ENCODE measurements at regions not wholly inside any gene's neighbourhood (a gene's known extent, or its start where the extent isn't known, plus 50 kb on each side); places are given as distances from the start of the nearest gene placed in this dataset.
"Not testable (repeated sequence)": the region's sequence is repeated elsewhere in the genome, so short reads cannot be mapped to it uniquely, and the experiment has no call there.

GRCh38 chr14:22200977-22201605, 387.9 kb downstream of the DAD1 start:
- Histone ChIP-seq H3K4me3 (ENCODE audit: low read length) (no peak overlapping the region), H3K4me1 (ENCODE audit: control insufficient read depth, insufficient read depth, low read length) (peaks cover 8% of the 10 kb centered on the region), H3K27me3 (ENCODE audit: control insufficient read depth, insufficient read depth, low read length) (no peaks in the 10 kb centered on the region), H3K36me3 (ENCODE audit: control insufficient read depth, insufficient read depth, low read length) (no peaks in the 10 kb centered on the region), H3K9me3 (ENCODE audit: control insufficient read depth, low read depth, low read length) (peaks cover 7% of the 10 kb centered on the region), H3K27ac (ENCODE audit: low read length) (no peak overlapping the region)
- peak; percentile 42 to 62 for DNase-seq
- no CpG with 5 or more reads among the region's 1 CpG for WGBS (ENCODE audit: insufficient coverage, low lambda C conversion rate)

GRCh38 chr14:22200131-22200530, 388.9 kb downstream of the DAD1 start:
- H3K27me3 ChIP-seq (ENCODE audit: control insufficient read depth, insufficient read depth, low read length); H3K4me1 ChIP-seq (ENCODE audit: control insufficient read depth, insufficient read depth, low read length); H3K36me3 ChIP-seq (ENCODE audit: control insufficient read depth, insufficient read depth, low read length); DNase-seq; H3K27ac ChIP-seq (ENCODE audit: low read length); H3K4me3 ChIP-seq (ENCODE audit: low read length); H3K9me3 ChIP-seq (ENCODE audit: control insufficient read depth, low read depth, low read length): not testable (repeated sequence)
- WGBS (ENCODE audit: insufficient coverage, low lambda C conversion rate) = 83% methylated on average over 1 of the region's 2 CpGs

DNA sequence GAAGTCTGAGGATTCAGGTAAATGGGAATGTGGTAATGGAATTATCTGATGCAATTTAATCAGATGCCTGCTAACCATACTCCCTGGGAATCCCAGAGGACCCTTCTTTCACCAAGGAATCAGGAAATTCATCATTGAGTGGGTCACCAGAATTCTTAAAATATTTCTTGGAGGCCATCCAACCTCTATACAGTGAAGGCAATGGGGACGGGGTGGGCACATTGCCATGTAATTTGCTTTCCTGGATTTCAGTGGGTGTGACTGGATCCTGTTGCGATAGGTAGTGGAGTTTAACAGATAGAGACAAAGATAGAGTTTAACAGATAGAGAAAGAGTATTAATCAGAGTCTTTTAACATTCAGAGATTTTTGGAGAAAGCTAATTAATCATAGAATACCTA, 394.4 kb downstream of the DAD1 start:
- H3K27me3 ChIP-seq (ENCODE audit: control insufficient read depth, insufficient read depth, low read length) = no peaks in the 10 kb centered on the region
- no peak for DNase-seq
- H3K4me1 ChIP-seq (ENCODE audit: control insufficient read depth, insufficient read depth, low read length) = peaks cover 12% of the 10 kb centered on the region
- no peaks in the 10 kb centered on the region for H3K36me3 ChIP-seq (ENCODE audit: control insufficient read depth, insufficient read depth, low read length)
- WGBS (ENCODE audit: insufficient coverage, low lambda C conversion rate) = 89% methylated on average over 1 of the region's 2 CpGs
- H3K27ac ChIP-seq (ENCODE audit: low read length) = no peak overlapping the region
- no peak overlapping the region for H3K4me3 ChIP-seq (ENCODE audit: low read length)
- peaks cover 7% of the 10 kb centered on the region for H3K9me3 ChIP-seq (ENCODE audit: control insufficient read depth, low read depth, low read length)

DNA sequence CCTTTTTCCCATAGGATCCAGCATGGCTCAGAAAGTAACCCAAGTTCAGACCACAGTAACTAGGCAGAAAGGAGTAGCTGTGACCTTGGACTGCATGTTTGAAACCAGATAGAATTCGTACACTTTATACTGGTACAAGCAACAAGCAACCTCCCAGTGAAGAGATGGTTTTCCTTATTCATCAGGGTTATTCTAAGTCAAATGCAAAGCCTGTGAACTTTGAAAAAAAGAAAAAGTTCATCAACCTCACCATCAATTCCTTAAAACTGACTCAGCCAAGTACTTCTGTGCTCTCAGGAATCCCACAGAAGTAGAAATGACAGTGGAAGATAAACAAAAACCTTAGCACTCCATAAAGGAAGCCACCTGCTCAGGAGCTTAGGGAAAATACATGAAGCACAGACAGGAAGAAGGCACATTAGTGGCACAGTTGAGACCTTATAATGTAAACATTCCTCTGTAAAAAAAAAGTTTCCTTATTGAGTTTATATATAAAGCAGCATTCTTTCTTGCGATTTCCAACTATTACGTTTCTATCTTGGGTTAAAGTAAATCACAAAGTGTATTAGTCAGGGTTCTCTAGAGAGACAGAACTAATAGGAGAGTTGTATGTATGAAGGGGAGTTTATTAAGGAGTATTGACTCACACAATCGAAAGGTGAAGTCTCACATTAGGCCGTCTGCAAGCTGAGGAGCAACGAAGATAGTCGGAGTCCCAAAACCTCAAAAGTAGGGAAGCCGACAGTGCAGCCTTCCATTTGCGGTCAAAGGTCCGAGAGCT, 398.4 kb downstream of the DAD1 start:
- H3K27me3 ChIP-seq (ENCODE audit: control insufficient read depth, insufficient read depth, low read length) = no peaks in the 10 kb centered on the region
- peaks cover 19% of the 10 kb centered on the region for H3K4me1 ChIP-seq (ENCODE audit: control insufficient read depth, insufficient read depth, low read length)
- peak; percentile 68 to 83 for DNase-seq
- no peaks in the 10 kb centered on the region for H3K9me3 ChIP-seq (ENCODE audit: control insufficient read depth, low read depth, low read length)
- peak overlapping the region; percentile 83 for H3K27ac ChIP-seq (ENCODE audit: low read length)
- WGBS (ENCODE audit: insufficient coverage, low lambda C conversion rate) = 87% methylated on average over 3 of the region's 10 CpGs
- H3K4me3 ChIP-seq (ENCODE audit: low read length) = no peak overlapping the region
- no peaks in the 10 kb centered on the region for H3K36me3 ChIP-seq (ENCODE audit: control insufficient read depth, insufficient read depth, low read length)

DNA sequence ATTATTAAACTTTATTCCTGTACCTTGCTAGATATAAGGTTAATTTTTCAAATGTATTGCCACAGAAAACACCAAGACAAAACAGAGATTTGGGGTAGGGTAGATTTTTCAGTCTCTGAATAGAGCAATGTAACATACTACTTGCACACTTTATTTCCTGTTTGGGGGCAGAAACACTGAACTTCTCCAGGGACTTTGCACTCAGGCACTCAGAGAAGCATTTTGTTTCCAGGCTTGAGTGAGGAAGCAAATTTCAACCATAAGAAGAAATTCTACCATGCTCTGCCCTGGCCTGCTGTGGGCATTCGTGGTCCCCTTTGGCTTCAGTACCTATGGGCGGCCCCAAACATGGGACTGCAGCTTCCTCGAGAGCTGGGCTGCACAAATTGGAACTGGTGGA, 399.1 kb downstream of the DAD1 start:
- WGBS (ENCODE audit: insufficient coverage, low lambda C conversion rate) = no CpG with 5 or more reads among the region's 3 CpGs
- Histone ChIP-seq H3K27ac (ENCODE audit: low read length) (peak overlapping the region; percentile 83), H3K9me3 (ENCODE audit: control insufficient read depth, low read depth, low read length) (no peaks in the 10 kb centered on the region), H3K36me3 (ENCODE audit: control insufficient read depth, insufficient read depth, low read length) (no peaks in the 10 kb centered on the region), H3K27me3 (ENCODE audit: control insufficient read depth, insufficient read depth, low read length) (no peaks in the 10 kb centered on the region), H3K4me3 (ENCODE audit: low read length) (no peak overlapping the region), H3K4me1 (ENCODE audit: control insufficient read depth, insufficient read depth, low read length) (peaks cover 19% of the 10 kb centered on the region)
- DNase-seq = peak; percentile 42 to 73

DNA sequence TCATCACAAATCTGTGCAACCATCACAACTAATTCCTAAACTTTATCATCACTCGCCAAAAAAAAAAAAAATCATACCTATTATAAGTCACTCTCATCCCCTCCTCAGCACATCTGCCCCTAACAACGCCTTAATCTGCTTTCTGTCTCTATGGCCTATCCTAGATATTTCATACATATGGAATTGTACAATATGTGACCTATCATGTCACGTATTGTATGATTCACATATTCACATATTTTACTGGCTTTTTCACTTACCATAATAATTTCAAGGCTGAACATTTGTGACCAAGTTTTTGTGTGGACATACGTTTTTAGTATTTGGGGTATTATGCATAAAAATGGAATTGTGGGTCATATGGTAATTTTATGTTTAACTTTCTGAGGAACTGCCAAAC, 400.7 kb downstream of the DAD1 start:
- H3K9me3 ChIP-seq (ENCODE audit: control insufficient read depth, low read depth, low read length) = no peaks in the 10 kb centered on the region
- DNase-seq = no peak
- H3K36me3 ChIP-seq (ENCODE audit: control insufficient read depth, insufficient read depth, low read length) = no peaks in the 10 kb centered on the region
- H3K27ac ChIP-seq (ENCODE audit: low read length) = peak overlapping the region; percentile 83
- no peak overlapping the region for H3K4me3 ChIP-seq (ENCODE audit: low read length)
- H3K27me3 ChIP-seq (ENCODE audit: control insufficient read depth, insufficient read depth, low read length) = no peaks in the 10 kb centered on the region
- 93% methylated on average over 2 of the region's 4 CpGs for WGBS (ENCODE audit: insufficient coverage, low lambda C conversion rate)
- H3K4me1 ChIP-seq (ENCODE audit: control insufficient read depth, insufficient read depth, low read length) = peaks cover 19% of the 10 kb centered on the region

- WGBS (ENCODE audit: insufficient coverage, low lambda C conversion rate) = 94% methylated on average over 2 of the region's 3 CpGs
- no peak for DNase-seq
- H3K36me3 ChIP-seq (ENCODE audit: control insufficient read depth, insufficient read depth, low read length) = no peaks in the 10 kb centered on the region
Measured at GRCh38 chr14:22185789-22186188, 403.2 kb downstream of the DAD1 start.

DNA sequence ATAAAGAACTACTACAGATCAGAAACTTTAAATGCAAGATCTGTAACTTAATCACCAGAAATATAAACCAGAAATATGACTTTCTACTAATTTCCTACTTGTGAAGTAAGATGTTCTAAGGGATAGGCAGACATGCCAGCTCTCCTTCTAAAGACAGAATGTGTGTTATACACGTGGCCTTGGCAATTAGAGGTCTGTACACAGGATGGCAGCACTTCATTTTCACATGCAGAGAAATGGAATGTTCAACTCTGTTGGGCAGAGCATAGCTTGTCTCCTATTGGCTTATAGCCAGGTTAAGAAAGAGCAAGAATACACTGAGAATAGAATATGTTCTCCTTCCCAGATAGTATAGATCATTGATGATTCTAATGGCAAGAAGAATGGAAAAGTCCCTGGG, 403.8 kb downstream of the DAD1 start:
- Histone ChIP-seq H3K27ac (ENCODE audit: low read length) (peak overlapping the region; percentile 21), H3K9me3 (ENCODE audit: control insufficient read depth, low read depth, low read length) (no peaks in the 10 kb centered on the region), H3K36me3 (ENCODE audit: control insufficient read depth, insufficient read depth, low read length) (no peaks in the 10 kb centered on the region), H3K4me1 (ENCODE audit: control insufficient read depth, insufficient read depth, low read length) (peaks cover 12% of the 10 kb centered on the region), H3K4me3 (ENCODE audit: low read length) (no peak overlapping the region), H3K27me3 (ENCODE audit: control insufficient read depth, insufficient read depth, low read length) (no peaks in the 10 kb centered on the region)
- WGBS (ENCODE audit: insufficient coverage, low lambda C conversion rate) = no CpG with 5 or more reads among the region's 1 CpG
- peak in 1 of 2 donors; percentile 42 for DNase-seq

More at GRCh38 chr14:22185789-22186188, 403.2 kb downstream of the DAD1 start:
- peaks cover 14% of the 10 kb centered on the region for H3K4me1 ChIP-seq (ENCODE audit: control insufficient read depth, insufficient read depth, low read length)
- no peak overlapping the region for H3K4me3 ChIP-seq (ENCODE audit: low read length)
- no peak overlapping the region for H3K27ac ChIP-seq (ENCODE audit: low read length)
- no peaks in the 10 kb centered on the region for H3K9me3 ChIP-seq (ENCODE audit: control insufficient read depth, low read depth, low read length)
- H3K27me3 ChIP-seq (ENCODE audit: control insufficient read depth, insufficient read depth, low read length) = no peaks in the 10 kb centered on the region

DNA sequence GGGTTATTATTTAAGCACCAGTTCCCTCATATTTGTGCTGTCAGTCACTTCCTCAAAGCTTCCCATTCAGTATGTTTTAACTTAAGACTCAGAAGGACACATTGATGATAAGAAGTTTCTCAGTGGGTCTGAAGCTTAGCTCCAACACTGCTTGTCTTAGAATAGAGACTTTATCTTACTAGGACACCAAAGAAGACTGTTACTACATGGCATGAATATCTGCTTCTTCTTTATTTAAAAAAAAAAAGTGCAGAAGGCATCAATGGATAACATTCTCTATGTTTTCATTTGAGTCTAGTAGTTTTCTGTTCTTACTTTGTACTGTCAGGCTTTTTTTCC, 404.2 kb downstream of the DAD1 start:
- Histone ChIP-seq H3K27me3 (ENCODE audit: control insufficient read depth, insufficient read depth, low read length) (no peaks in the 10 kb centered on the region), H3K4me3 (ENCODE audit: low read length) (no peak overlapping the region), H3K4me1 (ENCODE audit: control insufficient read depth, insufficient read depth, low read length) (peaks cover 8% of the 10 kb centered on the region), H3K27ac (ENCODE audit: low read length) (peak overlapping the region; percentile 21), H3K36me3 (ENCODE audit: control insufficient read depth, insufficient read depth, low read length) (no peaks in the 10 kb centered on the region), H3K9me3 (ENCODE audit: control insufficient read depth, low read depth, low read length) (no peaks in the 10 kb centered on the region)
- no peak for DNase-seq

DNA sequence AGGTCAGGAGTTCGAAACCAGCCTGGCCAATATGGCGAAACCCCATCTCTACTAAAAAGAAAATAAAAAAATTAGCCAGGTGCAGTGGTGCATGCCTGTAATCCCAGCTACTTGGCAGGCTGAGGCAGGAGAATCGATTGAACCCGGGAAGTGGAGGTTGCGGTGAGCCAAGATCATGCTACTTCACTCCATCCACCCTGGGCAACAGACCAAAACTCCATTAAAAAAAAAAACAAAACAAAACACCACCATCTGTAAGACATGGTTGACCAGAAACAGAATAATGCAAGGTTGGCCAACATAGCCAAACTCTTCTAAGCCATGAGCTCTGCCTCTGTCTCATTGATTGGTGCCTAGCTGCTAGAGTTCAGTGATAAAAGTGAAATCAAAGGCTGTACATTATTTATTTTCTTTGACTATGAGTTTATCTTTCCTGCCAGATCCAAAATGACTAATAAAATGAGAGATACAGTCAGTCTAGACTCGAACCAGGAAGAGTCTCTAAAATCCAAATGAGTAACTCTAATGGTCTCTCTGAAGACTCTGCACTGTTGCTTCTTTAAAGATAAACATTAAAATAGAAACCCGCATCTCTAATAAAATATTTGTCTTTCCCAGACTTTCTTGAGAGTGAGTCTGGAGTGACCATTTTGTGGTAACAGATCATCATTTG, 404.7 kb downstream of the DAD1 start:
- Histone ChIP-seq H3K4me1 (ENCODE audit: control insufficient read depth, insufficient read depth, low read length) (peaks cover 4% of the 10 kb centered on the region), H3K36me3 (ENCODE audit: control insufficient read depth, insufficient read depth, low read length) (no peaks in the 10 kb centered on the region), H3K27me3 (ENCODE audit: control insufficient read depth, insufficient read depth, low read length) (no peaks in the 10 kb centered on the region), H3K4me3 (ENCODE audit: low read length) (no peak overlapping the region), H3K9me3 (ENCODE audit: control insufficient read depth, low read depth, low read length) (no peaks in the 10 kb centered on the region), H3K27ac (ENCODE audit: low read length) (no peak overlapping the region)
- DNase-seq = no peak
- WGBS (ENCODE audit: insufficient coverage, low lambda C conversion rate) = no CpG with 5 or more reads among the region's 7 CpGs
